GM18907 (cell line): ENCODE measurements at regions not wholly inside any gene's neighbourhood (a gene's known extent, or its start where the extent isn't known, plus 50 kb on each side); places are given as distances from the start of the nearest gene placed in this dataset.
"Not testable (repeated sequence)": the region's sequence is repeated elsewhere in the genome, so short reads cannot be mapped to it uniquely, and the experiment has no call there.

Experiments
- ATAC-seq: cut with Tn5 transposase; IDR thresholded peaks from one replicate; pipeline ENCODE4 v1.9.1; 2021; ENCODE audit warnings: mild to moderate bottlenecking, moderate library complexity; ENCODE audit not compliant: unreplicated experiment

DNA sequence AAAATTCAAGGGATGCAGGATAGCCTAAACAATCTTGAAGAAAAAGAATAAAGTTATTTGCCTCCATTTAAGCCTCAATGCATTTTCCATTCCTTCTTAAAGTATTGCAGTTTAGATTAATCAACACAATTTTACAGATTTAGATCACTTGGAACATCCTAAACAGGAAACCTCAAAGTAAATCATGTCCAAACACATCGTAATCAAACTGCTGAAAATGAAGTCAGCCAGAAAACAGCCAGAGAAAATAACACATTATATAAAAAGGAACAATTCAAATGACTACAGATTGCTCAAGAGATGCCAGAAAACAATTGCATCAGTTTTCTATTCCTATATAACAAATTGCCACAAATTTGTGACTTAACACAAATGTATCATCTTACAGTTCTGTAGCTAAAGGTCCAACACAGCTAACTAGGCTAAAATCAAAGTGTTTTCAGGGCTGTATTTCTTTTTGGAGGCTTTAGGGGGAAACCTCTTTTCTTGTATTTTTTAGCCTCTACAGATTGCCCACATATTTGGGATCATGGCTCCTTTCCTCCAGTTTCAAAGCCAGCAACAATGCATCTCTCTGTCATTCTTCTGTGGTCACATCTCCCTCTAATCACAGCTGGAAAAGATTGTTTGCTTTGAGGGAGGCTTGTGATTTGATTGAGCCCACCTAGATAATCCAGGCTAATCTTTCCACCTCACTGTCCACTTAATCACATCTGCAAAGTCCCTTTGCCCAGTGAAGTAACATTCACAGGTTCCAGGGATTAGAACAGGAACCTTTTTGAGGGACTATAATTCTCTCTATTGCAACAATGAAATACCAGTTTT is 543.3 kb upstream of the UBE2E2 start:
- ATAC-seq: no peak

DNA sequence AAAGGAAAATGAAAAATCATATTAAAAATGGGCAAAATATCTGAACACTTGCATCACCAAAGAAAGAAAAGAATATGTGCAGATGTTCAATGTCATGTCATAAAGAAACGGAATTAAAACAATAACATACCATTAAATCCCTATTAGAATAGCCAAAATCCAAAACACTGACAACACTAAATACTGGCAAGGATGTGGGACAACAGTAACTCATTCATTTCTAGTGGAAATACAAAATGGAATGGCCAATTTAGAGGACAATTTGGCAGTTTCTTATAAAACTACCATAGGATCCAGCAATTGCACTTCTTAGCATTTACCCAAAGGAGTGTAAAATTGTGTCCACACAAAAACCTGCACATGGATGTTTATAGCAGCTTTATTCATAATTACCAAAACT is 542.5 kb upstream of the UBE2E2 start:
- no peak for ATAC-seq

GRCh38 chr3:22661121-22661700 is 541.9 kb upstream of the UBE2E2 start:
- ATAC-seq: no peak

DNA sequence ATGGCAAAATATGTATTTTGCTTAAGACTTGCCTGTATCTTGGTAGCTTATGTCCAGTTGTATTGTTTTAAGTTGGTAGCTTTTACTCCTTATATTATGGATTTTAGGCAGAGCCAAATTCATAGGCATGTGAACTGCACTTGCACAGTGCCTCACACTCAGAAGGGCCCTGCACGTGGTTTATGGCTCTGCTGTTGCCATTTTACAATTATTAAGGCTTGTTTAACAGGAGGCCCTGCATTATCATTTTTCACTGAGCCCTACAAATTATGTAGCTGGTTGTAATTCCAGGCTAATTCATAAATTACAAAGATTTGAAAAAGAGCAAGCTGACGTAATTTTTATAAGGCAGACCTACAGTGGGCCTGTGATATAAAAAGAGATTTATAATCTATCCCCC is 537.6 kb upstream of the UBE2E2 start:
- ATAC-seq: no peak

DNA sequence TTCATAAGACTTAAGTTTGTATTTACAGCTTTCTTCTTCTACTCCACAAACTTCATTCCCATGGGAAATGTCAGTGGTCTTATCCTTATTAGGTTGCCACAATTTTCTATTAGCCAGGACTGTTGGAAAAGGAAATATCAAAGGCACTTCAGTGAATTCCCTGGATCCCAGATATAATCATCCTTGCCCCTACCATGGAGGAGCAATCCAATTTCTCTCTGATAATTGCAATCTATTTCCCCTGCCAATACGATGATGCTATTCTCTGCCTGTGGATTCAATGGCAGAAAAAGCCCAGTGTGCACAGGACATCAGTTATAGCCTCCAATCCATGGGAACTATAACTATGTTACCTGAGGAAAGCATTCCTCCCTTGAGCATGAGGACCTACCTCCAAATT is 536.4 kb upstream of the UBE2E2 start:
- no peak for ATAC-seq

DNA sequence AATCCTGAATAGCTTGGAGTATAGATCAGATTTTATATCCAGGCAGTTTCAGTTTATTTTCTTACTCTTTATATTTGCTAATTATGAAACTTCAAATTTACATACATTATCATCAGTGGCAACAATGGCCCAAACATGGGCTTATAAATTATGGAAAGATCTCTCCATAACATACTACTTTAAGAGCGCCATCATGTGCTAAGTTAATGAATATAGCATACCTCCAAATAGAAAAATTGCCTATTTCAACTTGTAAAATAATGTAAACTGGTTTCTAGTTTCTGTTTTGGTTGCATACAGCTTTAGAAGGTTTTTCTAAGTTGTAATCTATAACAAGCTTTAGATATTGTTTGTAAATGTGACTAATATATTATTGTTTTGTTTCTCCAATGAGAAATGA is 531.3 kb upstream of the UBE2E2 start:
- no peak for ATAC-seq

GRCh38 chr3:22684739-22685138 is 518.4 kb upstream of the UBE2E2 start:
- ATAC-seq: no peak

DNA sequence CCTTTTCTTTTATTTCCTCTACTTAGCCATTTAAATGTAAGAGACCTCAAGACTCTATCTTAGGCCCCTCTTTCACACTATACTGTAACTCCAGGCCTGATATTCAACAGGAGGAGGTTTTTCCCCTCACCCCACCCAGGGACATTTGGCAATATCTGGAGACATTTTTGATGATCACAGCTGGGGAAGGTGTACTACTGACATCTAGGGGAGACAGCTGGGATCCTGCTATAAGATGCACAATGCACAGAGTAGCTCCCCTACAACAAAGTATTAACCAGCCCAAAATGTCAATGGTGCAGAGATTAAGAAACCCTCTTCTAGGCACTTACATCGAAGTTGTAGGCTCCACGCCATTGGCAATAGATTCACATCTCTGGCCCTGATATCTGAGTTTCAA is 517.5 kb upstream of the UBE2E2 start:
- peak; percentile 68 for ATAC-seq

DNA sequence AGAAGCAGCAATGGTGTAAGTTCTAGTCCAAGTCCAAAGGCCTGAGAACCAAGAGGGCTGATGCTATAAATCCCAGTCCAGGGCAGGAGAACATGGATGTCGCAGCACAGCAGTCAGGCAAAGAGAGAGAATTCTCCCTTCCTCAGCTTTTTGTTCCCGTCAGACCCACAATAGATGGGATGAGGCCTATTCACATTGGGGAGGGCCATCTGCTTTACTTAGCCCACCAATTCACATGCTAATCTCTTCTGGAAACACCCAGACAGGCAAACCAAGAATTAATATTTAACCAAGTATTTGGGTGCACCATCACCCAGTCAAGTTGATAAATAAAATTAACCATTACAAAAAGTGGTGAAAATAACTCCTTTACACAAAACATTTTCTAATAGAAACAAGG is 511.7 kb upstream of the UBE2E2 start:
- no peak for ATAC-seq

- ATAC-seq: no peak
Measured at GRCh38 chr3:22691856-22692628, 511.1 kb upstream of the UBE2E2 start.

- ATAC-seq: no peak
Measured at GRCh38 chr3:22700876-22701275, 502.3 kb upstream of the UBE2E2 start.

GRCh38 chr3:22704166-22704565 is 499.0 kb upstream of the UBE2E2 start:
- no peak for ATAC-seq

GRCh38 chr3:22704571-22705354 is 498.4 kb upstream of the UBE2E2 start:
- ATAC-seq: no peak

- ATAC-seq: not testable (repeated sequence)
Measured at GRCh38 chr3:22706922-22707321, 496.2 kb upstream of the UBE2E2 start.

GRCh38 chr3:22713936-22714335 is 489.2 kb upstream of the UBE2E2 start:
- ATAC-seq: no peak

DNA sequence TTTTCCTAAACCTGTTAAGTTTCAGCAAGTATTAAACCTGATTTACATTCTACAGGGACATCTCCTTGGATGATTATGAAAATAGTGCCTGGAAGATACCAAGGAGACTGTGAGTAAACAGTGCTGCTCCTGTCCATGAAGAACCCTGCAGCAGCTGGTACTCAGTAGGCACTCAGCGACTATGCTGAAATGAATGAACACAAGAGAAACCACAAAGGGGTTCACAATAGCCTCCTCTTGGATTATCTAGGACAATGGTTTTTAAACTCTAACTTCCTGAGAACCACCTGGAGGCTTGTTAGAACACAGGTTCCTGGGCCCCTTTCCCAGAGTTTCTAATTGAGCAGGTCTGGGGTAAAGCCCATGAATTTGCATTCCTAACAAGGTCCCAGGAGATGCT is 488.4 kb upstream of the UBE2E2 start:
- no peak for ATAC-seq

- no peak for ATAC-seq
Measured at GRCh38 chr3:22720596-22720995, 482.5 kb upstream of the UBE2E2 start.

DNA sequence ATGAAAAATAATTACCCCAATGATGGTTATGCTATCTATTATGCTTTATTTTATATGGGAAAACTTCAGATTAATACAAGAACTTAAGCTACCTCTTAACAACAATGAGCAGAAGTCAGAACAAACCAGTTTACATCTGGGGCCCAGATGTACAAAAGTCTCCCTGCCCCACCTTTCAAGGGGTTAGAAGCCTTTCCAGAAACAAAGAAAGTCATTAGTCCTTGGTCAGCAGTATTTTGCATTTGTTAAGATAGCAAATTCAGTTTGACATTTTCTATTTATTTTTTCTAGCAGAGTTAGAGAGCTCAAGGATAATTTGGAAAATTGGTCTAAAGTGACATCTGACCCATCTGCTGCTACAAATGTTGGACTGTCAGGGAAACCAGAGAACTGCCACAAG is 478.7 kb upstream of the UBE2E2 start:
- ATAC-seq: no peak

DNA sequence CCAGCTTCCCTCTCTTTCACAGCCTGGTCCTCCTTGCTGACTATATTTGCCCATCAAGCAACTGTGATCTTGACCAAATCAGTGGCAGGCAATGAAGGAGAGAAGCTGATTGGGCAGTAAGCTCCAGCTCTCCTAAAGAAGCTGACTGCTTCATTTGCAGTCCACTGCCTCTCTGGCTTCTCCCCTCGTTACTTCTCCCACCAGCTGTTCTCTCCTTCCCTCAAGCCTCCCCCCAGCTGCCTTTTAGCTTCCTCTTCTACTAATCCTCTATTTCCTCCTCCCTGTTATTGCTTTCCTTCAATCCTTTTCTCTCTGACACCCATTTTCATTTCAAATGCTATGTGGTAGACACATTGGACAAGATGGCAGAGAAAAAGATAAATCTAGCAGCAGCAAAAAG is 474.7 kb upstream of the UBE2E2 start:
- no peak for ATAC-seq

DNA sequence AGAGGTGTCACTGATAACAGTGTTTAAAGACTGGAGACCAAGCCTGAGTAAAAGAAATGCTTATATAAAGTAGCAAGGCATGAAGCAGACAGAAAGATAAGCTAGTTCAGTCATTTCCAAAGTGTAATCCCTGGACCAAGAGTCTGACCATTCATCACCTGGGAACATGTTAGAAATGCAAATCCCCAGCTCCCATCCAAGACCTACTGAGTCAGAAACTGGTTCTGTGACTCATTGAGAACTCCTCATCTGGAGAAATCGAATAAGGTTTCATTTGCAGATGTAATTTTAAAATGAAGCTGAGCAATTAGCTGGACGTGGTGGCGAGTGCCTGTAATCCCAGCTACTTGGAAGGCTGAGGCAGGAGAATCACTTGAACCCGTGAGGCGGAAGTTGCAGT is 473.9 kb upstream of the UBE2E2 start:
- no peak for ATAC-seq

- peak; percentile 46 for ATAC-seq
Measured at GRCh38 chr3:22729981-22730380, 473.1 kb upstream of the UBE2E2 start.
